Suprapubic skin (tissue), 4 donors: ENCODE measurements at regions not wholly inside any gene's neighbourhood (a gene's known extent, or its start where the extent isn't known, plus 50 kb on each side); places are given as distances from the start of the nearest gene placed in this dataset.

Experiments used
- POLR2A ChIP-seq, 2 donors: fragments of 450-650 bp; IDR thresholded peaks; one replicate each; pipeline ENCODE4 v1.6.1; 2017; ENCODE audit warnings: antibody characterized with exemption in 2 of 2, mild to moderate bottlenecking in 2 of 2, moderate library complexity in 2 of 2
- POLR2AphosphoS5 ChIP-seq, 3 donors: sonication (generic); formaldehyde crosslinking; IDR thresholded peaks; one replicate each; pipeline ENCODE4 v1.6.1; 2017; ENCODE audit warnings: antibody characterized with exemption in 3 of 3
- TF ChIP-seq, protein P1 (sequence below), 2 donors: fragments of 200-600 bp in 1 of 2; fragments of 450-650 bp in 1 of 2; sonication (generic) in 1 of 2; IDR thresholded peaks; one replicate each; pipeline ENCODE4 v1.5.1; 2016 to 2019; ENCODE audit warnings: antibody characterized with exemption in 2 of 2, mild to moderate bottlenecking in 1 of 2, moderate library complexity in 1 of 2

DNA sequence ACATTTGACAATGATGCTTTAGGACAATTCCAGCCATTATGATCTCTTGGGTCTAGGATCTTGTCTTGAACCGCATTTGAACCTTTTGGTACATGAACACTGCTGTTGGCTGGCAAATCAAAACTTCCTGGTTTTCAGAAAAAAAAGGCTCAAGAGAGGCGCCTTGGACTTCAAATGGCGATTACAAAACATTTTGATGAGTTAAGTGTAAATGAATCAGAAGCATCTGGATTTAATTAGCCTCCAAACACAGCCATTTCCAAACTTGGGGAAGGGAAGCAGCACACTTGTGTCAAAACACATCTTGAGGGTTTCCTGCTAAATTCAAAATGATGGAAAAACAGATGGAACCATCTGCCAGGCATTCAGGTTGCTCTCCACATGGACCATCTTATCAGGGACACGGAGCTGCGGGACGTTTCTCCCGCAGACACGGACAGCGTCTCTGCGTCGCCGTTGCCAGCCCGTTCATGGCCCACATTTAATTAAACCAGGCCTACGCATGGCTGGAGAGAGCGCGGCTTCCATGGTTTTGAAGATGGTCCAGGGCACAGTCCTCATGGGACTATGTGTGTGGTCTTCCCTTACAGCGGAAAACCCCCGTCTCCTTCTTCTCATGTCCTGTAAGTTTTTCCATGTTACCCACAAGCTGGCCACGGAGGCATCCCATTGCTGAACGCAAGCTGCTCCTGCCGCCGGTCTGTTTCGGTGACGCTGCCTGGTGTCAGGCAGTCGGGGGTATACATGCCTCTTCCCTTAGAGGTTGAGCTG is 55.8 kb upstream of the PTCH1 start:
- TF ChIP-seq, protein P1, sequence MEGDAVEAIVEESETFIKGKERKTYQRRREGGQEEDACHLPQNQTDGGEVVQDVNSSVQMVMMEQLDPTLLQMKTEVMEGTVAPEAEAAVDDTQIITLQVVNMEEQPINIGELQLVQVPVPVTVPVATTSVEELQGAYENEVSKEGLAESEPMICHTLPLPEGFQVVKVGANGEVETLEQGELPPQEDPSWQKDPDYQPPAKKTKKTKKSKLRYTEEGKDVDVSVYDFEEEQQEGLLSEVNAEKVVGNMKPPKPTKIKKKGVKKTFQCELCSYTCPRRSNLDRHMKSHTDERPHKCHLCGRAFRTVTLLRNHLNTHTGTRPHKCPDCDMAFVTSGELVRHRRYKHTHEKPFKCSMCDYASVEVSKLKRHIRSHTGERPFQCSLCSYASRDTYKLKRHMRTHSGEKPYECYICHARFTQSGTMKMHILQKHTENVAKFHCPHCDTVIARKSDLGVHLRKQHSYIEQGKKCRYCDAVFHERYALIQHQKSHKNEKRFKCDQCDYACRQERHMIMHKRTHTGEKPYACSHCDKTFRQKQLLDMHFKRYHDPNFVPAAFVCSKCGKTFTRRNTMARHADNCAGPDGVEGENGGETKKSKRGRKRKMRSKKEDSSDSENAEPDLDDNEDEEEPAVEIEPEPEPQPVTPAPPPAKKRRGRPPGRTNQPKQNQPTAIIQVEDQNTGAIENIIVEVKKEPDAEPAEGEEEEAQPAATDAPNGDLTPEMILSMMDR (IDR thresholded peaks at IDR 0.05) = no peak
- no peak for TF ChIP-seq POLR2AphosphoS5 (IDR thresholded peaks at IDR 0.05)
- TF ChIP-seq POLR2A (IDR thresholded peaks at IDR 0.05) = no peak
